ENCODE measurements at regions not wholly inside any gene's neighbourhood (a gene's known extent, or its start where the extent isn't known, plus 50 kb on each side); places are given as distances from the start of the nearest gene placed in this dataset.

GRCh38 chr2:84194181-84194580 is 264.9 kb downstream of the SUCLG1 start:
- no peak for TF ChIP-seq SIN3A (IDR thresholded peaks at IDR 0.05; ENCODE audit: borderline replicate concordance, insufficient read depth, low read depth, low read length)
- no peak for TF ChIP-seq POLR2AphosphoS5 (IDR thresholded peaks at IDR 0.05; ENCODE audit: low read depth, low read length)
- TF ChIP-seq, protein P1, sequence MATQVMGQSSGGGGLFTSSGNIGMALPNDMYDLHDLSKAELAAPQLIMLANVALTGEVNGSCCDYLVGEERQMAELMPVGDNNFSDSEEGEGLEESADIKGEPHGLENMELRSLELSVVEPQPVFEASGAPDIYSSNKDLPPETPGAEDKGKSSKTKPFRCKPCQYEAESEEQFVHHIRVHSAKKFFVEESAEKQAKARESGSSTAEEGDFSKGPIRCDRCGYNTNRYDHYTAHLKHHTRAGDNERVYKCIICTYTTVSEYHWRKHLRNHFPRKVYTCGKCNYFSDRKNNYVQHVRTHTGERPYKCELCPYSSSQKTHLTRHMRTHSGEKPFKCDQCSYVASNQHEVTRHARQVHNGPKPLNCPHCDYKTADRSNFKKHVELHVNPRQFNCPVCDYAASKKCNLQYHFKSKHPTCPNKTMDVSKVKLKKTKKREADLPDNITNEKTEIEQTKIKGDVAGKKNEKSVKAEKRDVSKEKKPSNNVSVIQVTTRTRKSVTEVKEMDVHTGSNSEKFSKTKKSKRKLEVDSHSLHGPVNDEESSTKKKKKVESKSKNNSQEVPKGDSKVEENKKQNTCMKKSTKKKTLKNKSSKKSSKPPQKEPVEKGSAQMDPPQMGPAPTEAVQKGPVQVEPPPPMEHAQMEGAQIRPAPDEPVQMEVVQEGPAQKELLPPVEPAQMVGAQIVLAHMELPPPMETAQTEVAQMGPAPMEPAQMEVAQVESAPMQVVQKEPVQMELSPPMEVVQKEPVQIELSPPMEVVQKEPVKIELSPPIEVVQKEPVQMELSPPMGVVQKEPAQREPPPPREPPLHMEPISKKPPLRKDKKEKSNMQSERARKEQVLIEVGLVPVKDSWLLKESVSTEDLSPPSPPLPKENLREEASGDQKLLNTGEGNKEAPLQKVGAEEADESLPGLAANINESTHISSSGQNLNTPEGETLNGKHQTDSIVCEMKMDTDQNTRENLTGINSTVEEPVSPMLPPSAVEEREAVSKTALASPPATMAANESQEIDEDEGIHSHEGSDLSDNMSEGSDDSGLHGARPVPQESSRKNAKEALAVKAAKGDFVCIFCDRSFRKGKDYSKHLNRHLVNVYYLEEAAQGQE (IDR thresholded peaks at IDR 0.05; ENCODE audit: insufficient read depth in 1 of 2, low read depth in 2 of 2, low read length in 1 of 2): no peak
- no peak for TF ChIP-seq CTCF (IDR thresholded peaks at IDR 0.05)
- TF ChIP-seq TCF7L2 (IDR thresholded peaks at IDR 0.05; ENCODE audit: low read depth, low read length): no peak
- Histone ChIP-seq H3K4me1 (ENCODE audit: control insufficient read depth, insufficient read depth, low read length) (no peaks in the 10 kb centered on the region), H3K36me3 (ENCODE audit: control insufficient read depth, insufficient read depth, low read length) (no peaks in the 10 kb centered on the region), H3K4me3 (ENCODE audit: low read depth in 2 of 2, low read length in 2 of 2) (no peak overlapping the region), H3K27me3 (ENCODE audit: control insufficient read depth, insufficient read depth, low read length) (no peaks in the 10 kb centered on the region; the same call in 1 of the 2 replicates), H3K27ac (ENCODE audit: low read length) (no peak overlapping the region), H3K9me3 (ENCODE audit: control insufficient read depth, insufficient read depth, low read depth, low read length) (no peaks in the 10 kb centered on the region)
- ATAC-seq: no peak
- in situ Hi-C loops (cut with HindIII; ENCODE audit: low pct_unique_long_range_greater_than_20kb, low sequenced_read_pairs) (no loop called here), intact Hi-C loops (cut with micrococcal nuclease; ENCODE audit: unreplicated experiment) (no loop called here)
- no peak for DNase-seq (ENCODE audit: low read depth, low spot score)
- BruUV-seq (replicated peaks): no TSS peak
- CTCF ChIA-PET: no interaction called here
- POLR2A ChIA-PET: no interaction called here

DNA sequence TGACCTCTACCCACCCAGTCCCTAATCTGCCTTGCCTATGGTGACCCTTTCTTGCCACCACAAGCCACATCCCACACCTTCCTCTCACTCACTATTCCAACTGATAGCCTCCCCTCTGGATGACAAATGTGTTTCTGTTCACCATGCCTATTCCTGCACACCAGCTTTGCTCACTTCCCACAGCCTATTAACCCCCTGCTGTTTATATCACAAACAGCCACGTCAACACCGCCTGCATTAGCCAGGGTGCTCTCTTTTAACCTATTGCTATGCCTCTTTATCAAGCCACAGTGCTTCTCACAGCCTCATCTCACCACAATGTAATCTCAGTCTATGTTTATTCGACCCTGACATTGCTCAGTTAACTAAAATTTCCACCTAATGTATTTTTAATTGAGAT is 271.8 kb downstream of the SUCLG1 start:
- H3K4me3 ChIP-seq (ENCODE audit: low read depth in 2 of 2, low read length in 2 of 2): no peak overlapping the region
- no peaks in the 10 kb centered on the region; the same call in 1 of the 2 replicates for H3K27me3 ChIP-seq (ENCODE audit: control insufficient read depth, insufficient read depth, low read length)
- ChIA-PET CTCF (no interaction called here), POLR2A (no interaction called here)
- no peak for ATAC-seq
- H3K9me3 ChIP-seq (ENCODE audit: control insufficient read depth, insufficient read depth, low read depth, low read length): no peaks in the 10 kb centered on the region
- TF ChIP-seq TCF7L2 (IDR thresholded peaks at IDR 0.05; ENCODE audit: low read depth, low read length) (no peak), CTCF (IDR thresholded peaks at IDR 0.05) (no peak), POLR2AphosphoS5 (IDR thresholded peaks at IDR 0.05; ENCODE audit: low read depth, low read length) (no peak), SIN3A (IDR thresholded peaks at IDR 0.05; ENCODE audit: borderline replicate concordance, insufficient read depth, low read depth, low read length) (no peak)
- TF ChIP-seq, protein P1 (IDR thresholded peaks at IDR 0.05; ENCODE audit: insufficient read depth in 1 of 2, low read depth in 2 of 2, low read length in 1 of 2): no peak
- H3K36me3 ChIP-seq (ENCODE audit: control insufficient read depth, insufficient read depth, low read length): no peaks in the 10 kb centered on the region
- intact Hi-C loops (cut with micrococcal nuclease; ENCODE audit: unreplicated experiment) (no loop called here), in situ Hi-C loops (cut with HindIII; ENCODE audit: low pct_unique_long_range_greater_than_20kb, low sequenced_read_pairs) (no loop called here)
- no peaks in the 10 kb centered on the region for H3K4me1 ChIP-seq (ENCODE audit: control insufficient read depth, insufficient read depth, low read length)
- BruUV-seq (replicated peaks): no TSS peak
- DNase-seq (ENCODE audit: low read depth, low spot score): no peak
- H3K27ac ChIP-seq (ENCODE audit: low read length): no peak overlapping the region

Measured in Panc1 (cell line).